Astrocyte (in vitro differentiated cells and primary cell): ENCODE measurements at regions not wholly inside any gene's neighbourhood (a gene's known extent, or its start where the extent isn't known, plus 50 kb on each side); places are given as distances from the start of the nearest gene placed in this dataset.

Experiments
- DNase-seq: peaks from one replicate; pipeline ENCODE4 v3.0.0-alpha.2; 2010; ENCODE audit warnings: low read depth
- FAIRE-seq: peaks from 2 replicates; lab custom pipeline; 2011; peaks lifted over from hg19 to GRCh38; lab: Jason Lieb, UNC
- H2AFZ ChIP-seq: 2 replicates; pipeline ENCODE4 v1.6.0; 2012; ENCODE audit warnings: low read depth, low read length, inconsistent platforms
- H3K27ac ChIP-seq: 2 replicates; pipeline ENCODE4 v1.5.1; 2011; ENCODE audit warnings: low read depth, low read length, inconsistent platforms
- H3K27me3 ChIP-seq: 2 replicates; pipeline ENCODE4 v1.6.0; 2011; ENCODE audit warnings: low read length, inconsistent platforms; ENCODE audit not compliant: insufficient read depth
- H3K36me3 ChIP-seq: 2 replicates; pipeline ENCODE4 v1.5.1; 2011; ENCODE audit warnings: low read length, inconsistent platforms; ENCODE audit not compliant: insufficient read depth
- H3K4me1 ChIP-seq: 2 replicates; pipeline ENCODE4 v1.5.1; 2011; ENCODE audit warnings: low read length, inconsistent platforms; ENCODE audit not compliant: insufficient read depth
- H3K4me2 ChIP-seq: 2 replicates; pipeline ENCODE4 v1.6.0; 2012; ENCODE audit warnings: low read length, inconsistent platforms
- H3K4me3 ChIP-seq: 2 replicates; pipeline ENCODE4 v1.5.1; 2011; ENCODE audit warnings: low read depth, mild to moderate bottlenecking, low read length, inconsistent platforms; ENCODE audit not compliant: insufficient read depth
- H3K79me2 ChIP-seq: 2 replicates; pipeline ENCODE4 v1.6.0; 2012; ENCODE audit warnings: mild to moderate bottlenecking, low read length, inconsistent platforms; ENCODE audit not compliant: insufficient read depth
- H3K9ac ChIP-seq: 2 replicates; pipeline ENCODE4 v1.6.0; 2012; ENCODE audit warnings: mild to moderate bottlenecking, low read length, inconsistent platforms
- H3K9me3 ChIP-seq: 2 replicates; pipeline ENCODE4 v1.5.1; 2012; ENCODE audit warnings: low read depth, mild to moderate bottlenecking, low read length, inconsistent platforms; ENCODE audit not compliant: insufficient read depth
- H4K20me1 ChIP-seq: 2 replicates; pipeline ENCODE4 v1.6.0; 2012; ENCODE audit warnings: low read length, inconsistent platforms; ENCODE audit not compliant: insufficient read depth
- H3K27ac Mint-ChIP-seq: one replicate; pipeline ENCODE4 v1.8.0; 2021; ENCODE audit warnings: mild to moderate bottlenecking, mixed read lengths; ENCODE audit not compliant: unreplicated experiment
- H3K27me3 Mint-ChIP-seq: one replicate; pipeline ENCODE4 v1.8.0; 2021; ENCODE audit warnings: low read depth, mixed read lengths; ENCODE audit not compliant: unreplicated experiment
- H3K36me3 Mint-ChIP-seq: one replicate; pipeline ENCODE4 v1.8.0; 2021; ENCODE audit warnings: low read depth, mixed read lengths; ENCODE audit not compliant: unreplicated experiment
- H3K4me1 Mint-ChIP-seq: one replicate; pipeline ENCODE4 v1.8.0; 2021; ENCODE audit warnings: low read depth, mixed read lengths; ENCODE audit not compliant: unreplicated experiment
- H3K4me3 Mint-ChIP-seq: one replicate; pipeline ENCODE4 v1.8.0; 2021; ENCODE audit warnings: mild to moderate bottlenecking, moderate library complexity, mixed read lengths; ENCODE audit not compliant: unreplicated experiment
- H3K9me3 Mint-ChIP-seq: one replicate; pipeline ENCODE4 v1.8.0; 2021; ENCODE audit warnings: mild to moderate bottlenecking, mixed read lengths; ENCODE audit not compliant: unreplicated experiment
- EZH2 ChIP-seq: IDR thresholded peaks from 2 replicates; pipeline ENCODE4 v1.6.1; 2012; ENCODE audit warnings: mild to moderate bottlenecking, low read length, inconsistent platforms; ENCODE audit not compliant: insufficient read depth
- TF ChIP-seq, protein P1 (sequence below): IDR thresholded peaks from 2 replicates; pipeline ENCODE4 v1.5.1; 2011; ENCODE audit warnings: low read depth, mild to moderate bottlenecking, inconsistent platforms, low read length, moderate library complexity; ENCODE audit not compliant: insufficient read depth

GRCh38 chr10:21170216-21170615 lies 273.1 kb upstream of the NEBL start:
- Histone ChIP-seq H3K9ac (no peak overlapping the region), H3K27ac (no peak overlapping the region), H2AFZ (no peak overlapping the region), H4K20me1 (no peaks in the 10 kb centered on the region), H3K4me3 (no peak overlapping the region), H3K79me2 (no peaks in the 10 kb centered on the region), H3K4me2 (no peak overlapping the region), H3K4me1 (peaks cover 4% of the 10 kb centered on the region), H3K36me3 (no peaks in the 10 kb centered on the region), H3K27me3 (peaks cover 3% of the 10 kb centered on the region), H3K9me3 (no peaks in the 10 kb centered on the region)
- no peak for DNase-seq
- no peak for TF ChIP-seq EZH2
- TF ChIP-seq, protein P1, sequence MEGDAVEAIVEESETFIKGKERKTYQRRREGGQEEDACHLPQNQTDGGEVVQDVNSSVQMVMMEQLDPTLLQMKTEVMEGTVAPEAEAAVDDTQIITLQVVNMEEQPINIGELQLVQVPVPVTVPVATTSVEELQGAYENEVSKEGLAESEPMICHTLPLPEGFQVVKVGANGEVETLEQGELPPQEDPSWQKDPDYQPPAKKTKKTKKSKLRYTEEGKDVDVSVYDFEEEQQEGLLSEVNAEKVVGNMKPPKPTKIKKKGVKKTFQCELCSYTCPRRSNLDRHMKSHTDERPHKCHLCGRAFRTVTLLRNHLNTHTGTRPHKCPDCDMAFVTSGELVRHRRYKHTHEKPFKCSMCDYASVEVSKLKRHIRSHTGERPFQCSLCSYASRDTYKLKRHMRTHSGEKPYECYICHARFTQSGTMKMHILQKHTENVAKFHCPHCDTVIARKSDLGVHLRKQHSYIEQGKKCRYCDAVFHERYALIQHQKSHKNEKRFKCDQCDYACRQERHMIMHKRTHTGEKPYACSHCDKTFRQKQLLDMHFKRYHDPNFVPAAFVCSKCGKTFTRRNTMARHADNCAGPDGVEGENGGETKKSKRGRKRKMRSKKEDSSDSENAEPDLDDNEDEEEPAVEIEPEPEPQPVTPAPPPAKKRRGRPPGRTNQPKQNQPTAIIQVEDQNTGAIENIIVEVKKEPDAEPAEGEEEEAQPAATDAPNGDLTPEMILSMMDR: no peak
- Mint-ChIP-seq H3K4me3 (no peak overlapping the region), H3K36me3 (no peaks in the 10 kb centered on the region), H3K27me3 (peaks cover 1% of the 10 kb centered on the region), H3K4me1 (peaks cover 8% of the 10 kb centered on the region), H3K27ac (no peak overlapping the region), H3K9me3 (no peaks in the 10 kb centered on the region)
- no peak for FAIRE-seq

GRCh38 chr10:21169271-21169670 lies 272.2 kb upstream of the NEBL start:
- no peak overlapping the region for H3K4me2 ChIP-seq
- H3K4me3 ChIP-seq: no peak overlapping the region
- no peaks in the 10 kb centered on the region for H3K9me3 ChIP-seq
- H3K36me3 ChIP-seq: no peaks in the 10 kb centered on the region
- no peaks in the 10 kb centered on the region for H3K27me3 Mint-ChIP-seq
- H3K9me3 Mint-ChIP-seq: no peaks in the 10 kb centered on the region
- FAIRE-seq (no peak), DNase-seq (no peak)
- peaks cover 3% of the 10 kb centered on the region for H3K4me1 Mint-ChIP-seq
- no peaks in the 10 kb centered on the region for H3K36me3 Mint-ChIP-seq
- no peak overlapping the region for H3K9ac ChIP-seq
- H3K4me3 Mint-ChIP-seq: no peak overlapping the region
- no peaks in the 10 kb centered on the region for H4K20me1 ChIP-seq
- no peak overlapping the region for H2AFZ ChIP-seq
- H3K79me2 ChIP-seq: no peaks in the 10 kb centered on the region
- H3K4me1 ChIP-seq: peaks cover 4% of the 10 kb centered on the region
- no peak overlapping the region for H3K27ac Mint-ChIP-seq
- H3K27ac ChIP-seq: no peak overlapping the region
- peaks cover 3% of the 10 kb centered on the region for H3K27me3 ChIP-seq
- TF ChIP-seq, protein P1: no peak
- TF ChIP-seq EZH2: no peak

- H3K4me3 ChIP-seq: no peak overlapping the region
- Mint-ChIP-seq H3K27me3 (no peaks in the 10 kb centered on the region), H3K9me3 (no peaks in the 10 kb centered on the region), H3K36me3 (no peaks in the 10 kb centered on the region), H3K4me1 (peaks cover 3% of the 10 kb centered on the region), H3K27ac (no peak overlapping the region), H3K4me3 (no peak overlapping the region)
- H3K9me3 ChIP-seq: no peaks in the 10 kb centered on the region
- FAIRE-seq (no peak), DNase-seq (no peak)
- no peak overlapping the region for H3K9ac ChIP-seq
- H2AFZ ChIP-seq: no peak overlapping the region
- no peak overlapping the region for H3K4me2 ChIP-seq
- no peak overlapping the region for H3K27ac ChIP-seq
- no peak for TF ChIP-seq EZH2
- TF ChIP-seq, protein P1: no peak
- H3K79me2 ChIP-seq: no peaks in the 10 kb centered on the region
- no peaks in the 10 kb centered on the region for H4K20me1 ChIP-seq
- no peaks in the 10 kb centered on the region for H3K4me1 ChIP-seq
- no peaks in the 10 kb centered on the region for H3K36me3 ChIP-seq
- H3K27me3 ChIP-seq: peaks cover 3% of the 10 kb centered on the region
Observed at GRCh38 chr10:21167288-21168010, 270.3 kb upstream of the NEBL start.
